ENCODE measurements at regions not wholly inside any gene's neighbourhood (a gene's known extent, or its start where the extent isn't known, plus 50 kb on each side); places are given as distances from the start of the nearest gene placed in this dataset.

DNA sequence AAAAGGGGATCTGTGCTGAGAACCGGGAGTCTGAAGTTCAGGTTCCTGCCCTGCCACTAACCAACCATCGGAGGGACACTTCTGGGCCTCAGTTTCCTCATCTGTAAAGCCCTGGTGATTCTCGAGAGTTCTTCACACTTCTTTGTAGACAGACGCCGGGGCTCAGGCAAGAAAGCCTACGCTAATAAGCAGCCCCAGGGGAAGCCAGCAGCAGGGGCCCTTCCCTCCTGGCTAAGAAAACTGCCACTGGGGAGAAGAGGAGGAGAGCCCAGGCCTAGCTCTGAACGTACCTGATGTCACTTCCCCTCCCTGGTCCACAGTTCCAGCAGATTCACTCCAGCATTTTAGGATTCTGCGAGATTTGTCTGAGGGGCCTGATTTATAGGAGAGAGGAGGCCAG, 76.0 kb downstream of the CAMK2N1 start:
- TF ChIP-seq, protein P1, sequence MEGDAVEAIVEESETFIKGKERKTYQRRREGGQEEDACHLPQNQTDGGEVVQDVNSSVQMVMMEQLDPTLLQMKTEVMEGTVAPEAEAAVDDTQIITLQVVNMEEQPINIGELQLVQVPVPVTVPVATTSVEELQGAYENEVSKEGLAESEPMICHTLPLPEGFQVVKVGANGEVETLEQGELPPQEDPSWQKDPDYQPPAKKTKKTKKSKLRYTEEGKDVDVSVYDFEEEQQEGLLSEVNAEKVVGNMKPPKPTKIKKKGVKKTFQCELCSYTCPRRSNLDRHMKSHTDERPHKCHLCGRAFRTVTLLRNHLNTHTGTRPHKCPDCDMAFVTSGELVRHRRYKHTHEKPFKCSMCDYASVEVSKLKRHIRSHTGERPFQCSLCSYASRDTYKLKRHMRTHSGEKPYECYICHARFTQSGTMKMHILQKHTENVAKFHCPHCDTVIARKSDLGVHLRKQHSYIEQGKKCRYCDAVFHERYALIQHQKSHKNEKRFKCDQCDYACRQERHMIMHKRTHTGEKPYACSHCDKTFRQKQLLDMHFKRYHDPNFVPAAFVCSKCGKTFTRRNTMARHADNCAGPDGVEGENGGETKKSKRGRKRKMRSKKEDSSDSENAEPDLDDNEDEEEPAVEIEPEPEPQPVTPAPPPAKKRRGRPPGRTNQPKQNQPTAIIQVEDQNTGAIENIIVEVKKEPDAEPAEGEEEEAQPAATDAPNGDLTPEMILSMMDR (IDR thresholded peaks at IDR 0.05): no peak
- TF ChIP-seq POLR2A (IDR thresholded peaks at IDR 0.05): no peak
